Natural killer cell treated with Interleukin-12 subunit alpha and Interleukin-12 subunit beta and Interleukin-15 and Interleukin-18, amount 100 ng/mL, for 72 hours (primary cell): ENCODE measurements at regions not wholly inside any gene's neighbourhood (a gene's known extent, or its start where the extent isn't known, plus 50 kb on each side); places are given as distances from the start of the nearest gene placed in this dataset.

Source experiments
- ATAC-seq, 2 donors: fragments of 150-1000 bp; cut with Tn5 transposase in 1 of 2; sonication (Bioruptor Pico), chemical (Tn5 transposase) in 1 of 2; 2 replicates each; pipeline ENCODE4 v1.10.0; 2021
- DNase-seq: peaks from one replicate; pipeline ENCODE4 v3.0.0; 2022; ENCODE audit warnings: low spot score
- H3K27ac Mint-ChIP-seq, 2 donors: 1 replicate in 1 of 2; 2 replicates in 1 of 2; pipeline ENCODE4 v1.8.0; 2022; ENCODE audit warnings: mixed read lengths in 2 of 2, mild to moderate bottlenecking in 1 of 2, moderate library complexity in 1 of 2
- H3K27me3 Mint-ChIP-seq, 2 donors: 1 replicate in 1 of 2; 2 replicates in 1 of 2; pipeline ENCODE4 v1.8.0; 2022; ENCODE audit warnings: mixed read lengths in 2 of 2
- H3K36me3 Mint-ChIP-seq: one replicate; pipeline ENCODE4 v1.8.0; 2022; ENCODE audit warnings: mixed read lengths
- H3K4me1 Mint-ChIP-seq, 2 donors: 1 replicate in 1 of 2; 2 replicates in 1 of 2; pipeline ENCODE4 v1.8.0; 2022; ENCODE audit warnings: low read depth in 2 of 2, mixed read lengths in 2 of 2, mild to moderate bottlenecking in 1 of 2
- H3K4me3 Mint-ChIP-seq: one replicate; pipeline ENCODE4 v1.8.0; 2022; ENCODE audit warnings: mixed read lengths
- H3K9me3 Mint-ChIP-seq: 2 replicates; pipeline ENCODE4 v1.8.0; 2022; ENCODE audit warnings: mixed read lengths

DNA sequence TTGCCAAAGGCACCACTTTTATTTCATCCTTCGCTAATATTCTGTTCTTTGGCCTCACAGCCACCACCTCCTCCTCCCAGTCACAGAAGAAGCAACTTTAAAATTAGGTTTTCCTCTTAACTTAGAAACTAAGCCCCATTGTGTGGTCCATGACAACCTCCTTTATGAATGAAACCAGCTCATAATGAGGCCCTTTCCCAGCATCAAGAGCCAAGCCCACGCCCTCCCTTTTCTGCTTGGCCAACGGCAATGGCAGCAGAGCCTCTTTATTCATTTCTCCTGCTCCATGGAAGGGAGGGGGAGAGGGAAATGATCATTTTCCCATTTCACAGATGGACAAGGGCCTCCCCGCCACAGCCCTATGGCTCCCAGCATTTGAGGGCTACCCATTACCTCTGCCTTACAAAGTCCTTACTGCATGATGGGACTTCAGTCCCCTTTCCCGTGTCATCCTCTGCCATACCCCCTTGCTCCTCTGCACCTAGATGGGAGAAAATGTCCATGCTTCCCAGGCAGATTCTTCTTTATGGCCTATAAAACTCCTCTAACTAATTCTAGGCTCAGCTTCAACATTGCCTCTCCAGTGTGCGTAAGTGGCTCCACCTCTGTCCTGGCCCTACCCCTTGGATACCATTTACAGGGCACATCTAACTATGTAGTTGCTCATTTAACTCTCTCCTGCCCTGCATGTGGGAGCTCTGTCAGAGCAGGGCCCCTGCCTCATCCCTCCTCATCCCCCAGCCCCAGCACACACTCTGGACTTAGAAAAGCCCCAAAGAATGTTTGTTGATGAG, 475.5 kb downstream of the RPS24 start:
- DNase-seq: no peak
- Mint-ChIP-seq H3K27ac (no peak overlapping the region), H3K27me3 (peaks cover 7 to 17% of the 10 kb centered on the region in 2 donors), H3K4me3 (no peak overlapping the region), H3K36me3 (no peaks in the 10 kb centered on the region), H3K9me3 (no peaks in the 10 kb centered on the region), H3K4me1 (no peaks in the 10 kb centered on the region)
- no peak for ATAC-seq

DNA sequence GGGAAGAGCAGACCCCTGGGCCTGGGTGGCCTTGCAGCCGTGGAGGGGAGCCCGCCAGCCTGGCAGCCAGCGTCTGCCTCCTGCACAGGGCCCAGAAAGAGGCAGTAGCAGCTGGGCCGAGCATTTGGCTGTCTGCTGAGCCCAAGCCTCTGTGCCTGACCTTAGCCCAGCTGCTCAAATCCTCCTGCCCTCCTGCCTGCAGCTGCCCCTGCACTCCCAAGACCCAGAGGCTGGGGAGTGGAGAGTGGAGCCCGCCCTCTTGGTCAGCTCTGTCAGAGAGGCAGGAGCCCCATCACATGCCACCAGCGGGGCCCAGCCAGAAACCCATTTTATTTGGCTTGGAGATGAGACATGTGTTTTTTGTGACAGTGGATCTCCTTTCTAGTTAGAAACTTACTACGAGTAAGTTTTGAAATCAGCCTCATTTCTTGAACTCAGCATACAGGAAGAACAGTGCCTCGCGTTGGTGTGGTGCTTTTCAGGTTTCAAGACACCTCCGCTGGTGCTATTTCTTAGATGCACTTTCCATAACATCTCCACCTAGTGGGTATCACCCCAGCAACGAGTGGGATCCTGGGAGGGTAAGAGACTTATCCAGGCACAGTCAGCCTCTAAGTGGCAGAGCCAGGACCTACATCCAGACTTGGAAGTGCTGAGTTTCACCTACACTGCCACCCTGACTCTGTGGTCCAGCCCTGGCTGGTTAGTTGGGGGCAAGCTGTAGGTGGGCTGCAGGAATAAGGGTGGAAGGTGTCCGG, 477.1 kb downstream of the RPS24 start:
- Mint-ChIP-seq H3K9me3 (no peaks in the 10 kb centered on the region), H3K4me3 (no peak overlapping the region), H3K4me1 (no peaks in the 10 kb centered on the region), H3K27me3 (peaks cover 0 to 17% of the 10 kb centered on the region in 2 donors), H3K27ac (no peak overlapping the region), H3K36me3 (no peaks in the 10 kb centered on the region)
- ATAC-seq (no peak), DNase-seq (no peak)

DNA sequence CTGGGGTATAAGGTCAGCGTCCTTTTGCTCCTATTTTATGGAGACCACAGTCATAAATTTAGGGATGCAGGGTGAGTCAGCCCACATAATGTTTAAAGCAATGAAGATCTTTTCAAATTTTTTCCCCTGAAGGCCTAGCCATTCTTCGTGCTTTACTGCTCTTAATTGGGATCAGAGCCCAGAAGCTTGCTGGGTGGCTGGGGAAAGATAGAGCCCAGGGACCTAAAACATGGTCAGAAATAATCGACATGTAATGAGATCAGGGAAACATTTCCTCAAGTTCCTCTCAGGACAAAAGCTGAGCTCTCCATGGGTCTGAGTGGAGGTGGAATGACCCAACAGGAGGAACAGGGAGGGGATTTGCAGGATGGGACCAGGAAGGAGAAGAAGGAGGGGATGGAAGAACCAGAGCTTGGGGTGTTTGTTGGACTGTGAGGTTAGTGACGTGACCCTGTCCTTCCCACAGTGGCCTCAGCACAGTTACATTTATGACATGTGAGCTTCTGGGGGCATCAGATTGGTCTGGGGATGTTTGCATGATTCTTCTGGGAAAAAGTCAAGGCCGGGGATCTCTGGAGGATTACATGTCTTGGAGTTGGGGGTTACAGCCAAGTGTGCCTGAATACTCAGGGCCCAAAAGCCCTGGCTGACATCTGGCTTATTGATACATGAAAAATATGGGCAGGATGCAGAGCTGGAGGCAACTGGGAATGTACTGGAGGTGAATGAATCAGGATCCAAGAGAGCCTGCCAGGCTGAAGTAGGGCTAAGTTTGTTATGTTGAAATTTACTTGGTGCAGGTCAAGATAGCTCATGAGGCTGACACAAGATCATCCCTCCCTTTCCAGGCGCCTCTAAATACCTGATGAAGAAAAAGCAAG, 477.9 kb downstream of the RPS24 start:
- DNase-seq: no peak
- Mint-ChIP-seq H3K27ac (no peak overlapping the region), H3K4me1 (no peaks in the 10 kb centered on the region), H3K27me3 (peaks cover 0 to 17% of the 10 kb centered on the region in 2 donors), H3K4me3 (no peak overlapping the region), H3K36me3 (no peaks in the 10 kb centered on the region), H3K9me3 (no peaks in the 10 kb centered on the region)
- ATAC-seq: no peak

DNA sequence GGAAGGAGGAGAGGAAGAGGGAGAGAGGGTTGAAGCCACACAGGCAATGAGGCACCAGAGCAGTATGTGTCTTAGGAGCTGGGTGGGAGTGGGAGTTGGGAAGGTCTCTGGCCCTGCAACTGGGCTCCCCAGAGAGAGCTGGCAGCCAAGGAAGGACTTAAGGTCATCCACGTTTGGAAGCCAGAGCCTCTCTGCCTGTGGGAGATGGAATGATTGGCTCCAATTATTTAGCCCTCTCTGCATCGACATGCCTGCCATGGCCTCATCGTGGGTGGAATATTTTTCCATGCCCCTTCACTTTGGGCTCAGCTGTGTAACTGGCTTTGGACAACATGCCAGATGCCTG, 478.5 kb downstream of the RPS24 start:
- ATAC-seq (no peak), DNase-seq (no peak)
- Mint-ChIP-seq H3K4me3 (no peak overlapping the region), H3K27ac (no peak overlapping the region), H3K9me3 (no peaks in the 10 kb centered on the region), H3K4me1 (no peaks in the 10 kb centered on the region), H3K36me3 (no peaks in the 10 kb centered on the region), H3K27me3 (peaks cover 0 to 17% of the 10 kb centered on the region in 2 donors)

DNA sequence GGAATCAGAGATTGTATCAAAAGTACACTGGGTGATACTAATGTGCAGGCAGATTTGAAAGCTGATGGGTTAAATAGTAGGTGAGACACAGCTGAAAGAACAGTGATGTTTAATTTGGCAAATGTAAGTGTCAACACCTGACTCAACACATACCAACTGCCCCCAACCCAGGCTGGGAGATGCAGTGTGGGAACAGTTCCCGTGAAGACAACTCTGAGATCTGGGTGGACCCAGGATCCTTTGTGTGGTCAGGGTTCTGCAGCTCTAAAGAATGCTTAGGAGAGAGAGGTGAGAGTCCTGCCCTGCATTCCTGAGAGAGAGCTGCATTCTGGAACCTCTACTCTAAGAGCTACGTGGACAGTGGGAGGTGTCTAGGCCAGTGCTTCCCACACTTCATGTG, 479.7 kb downstream of the RPS24 start:
- no peak for ATAC-seq

DNA sequence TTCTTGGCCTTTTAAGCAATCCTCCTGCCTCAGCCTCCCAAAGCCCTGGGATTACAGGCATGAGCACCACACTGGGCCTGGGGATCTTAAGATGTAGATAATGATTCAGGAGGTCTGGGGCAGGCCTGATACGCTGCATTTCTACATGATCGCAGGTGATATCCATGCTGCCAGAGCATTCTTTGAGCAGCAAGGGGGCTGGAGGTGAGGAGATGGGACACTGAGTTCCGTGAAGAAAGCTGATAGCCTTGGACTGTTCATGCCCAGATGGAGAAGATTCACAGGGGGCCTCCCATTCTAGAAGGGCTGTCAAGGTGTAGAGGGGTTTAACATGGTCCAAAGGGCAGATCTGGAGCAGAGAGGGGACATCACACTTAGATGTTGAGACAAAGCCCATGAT, 480.3 kb downstream of the RPS24 start:
- ATAC-seq (no peak), DNase-seq (no peak)
- Mint-ChIP-seq H3K27me3 (peaks cover 6 to 24% of the 10 kb centered on the region in 2 donors), H3K4me1 (no peaks in the 10 kb centered on the region), H3K27ac (no peak overlapping the region), H3K4me3 (no peak overlapping the region), H3K36me3 (no peaks in the 10 kb centered on the region), H3K9me3 (no peaks in the 10 kb centered on the region)

More for the DNA sequence above, 479.7 kb downstream of the RPS24 start:
- DNase-seq: no peak
- Mint-ChIP-seq H3K4me1 (no peaks in the 10 kb centered on the region), H3K4me3 (no peak overlapping the region), H3K27ac (no peak overlapping the region), H3K36me3 (no peaks in the 10 kb centered on the region), H3K27me3 (peaks cover 2 to 19% of the 10 kb centered on the region in 2 donors), H3K9me3 (no peaks in the 10 kb centered on the region)

DNA sequence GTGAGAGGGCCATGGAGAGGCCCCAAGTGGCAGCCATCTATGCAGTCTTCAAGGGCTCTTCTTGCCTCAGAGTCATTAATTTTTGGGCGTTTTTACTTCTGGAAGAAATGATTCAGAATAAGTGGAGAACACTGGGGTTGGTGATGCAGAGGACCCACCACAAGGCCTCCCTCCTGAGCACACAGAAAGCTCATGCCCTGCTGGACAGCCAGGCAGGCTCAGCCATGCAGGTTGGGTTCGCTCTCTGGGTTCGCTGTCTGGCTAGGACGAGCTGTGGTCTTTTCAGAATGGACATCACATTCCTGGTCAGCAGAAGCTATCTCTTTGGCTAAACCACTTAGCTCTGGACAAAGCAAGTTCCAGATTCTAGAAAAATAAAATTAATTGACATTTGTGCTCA, 480.8 kb downstream of the RPS24 start:
- H3K9me3 Mint-ChIP-seq: no peaks in the 10 kb centered on the region
- H3K27me3 Mint-ChIP-seq: peaks cover 6 to 19% of the 10 kb centered on the region in 2 donors
- H3K27ac Mint-ChIP-seq: no peak overlapping the region
- no peak overlapping the region for H3K4me3 Mint-ChIP-seq
- no peaks in the 10 kb centered on the region for H3K4me1 Mint-ChIP-seq
- ATAC-seq (no peak), DNase-seq (no peak)
- no peaks in the 10 kb centered on the region for H3K36me3 Mint-ChIP-seq

DNA sequence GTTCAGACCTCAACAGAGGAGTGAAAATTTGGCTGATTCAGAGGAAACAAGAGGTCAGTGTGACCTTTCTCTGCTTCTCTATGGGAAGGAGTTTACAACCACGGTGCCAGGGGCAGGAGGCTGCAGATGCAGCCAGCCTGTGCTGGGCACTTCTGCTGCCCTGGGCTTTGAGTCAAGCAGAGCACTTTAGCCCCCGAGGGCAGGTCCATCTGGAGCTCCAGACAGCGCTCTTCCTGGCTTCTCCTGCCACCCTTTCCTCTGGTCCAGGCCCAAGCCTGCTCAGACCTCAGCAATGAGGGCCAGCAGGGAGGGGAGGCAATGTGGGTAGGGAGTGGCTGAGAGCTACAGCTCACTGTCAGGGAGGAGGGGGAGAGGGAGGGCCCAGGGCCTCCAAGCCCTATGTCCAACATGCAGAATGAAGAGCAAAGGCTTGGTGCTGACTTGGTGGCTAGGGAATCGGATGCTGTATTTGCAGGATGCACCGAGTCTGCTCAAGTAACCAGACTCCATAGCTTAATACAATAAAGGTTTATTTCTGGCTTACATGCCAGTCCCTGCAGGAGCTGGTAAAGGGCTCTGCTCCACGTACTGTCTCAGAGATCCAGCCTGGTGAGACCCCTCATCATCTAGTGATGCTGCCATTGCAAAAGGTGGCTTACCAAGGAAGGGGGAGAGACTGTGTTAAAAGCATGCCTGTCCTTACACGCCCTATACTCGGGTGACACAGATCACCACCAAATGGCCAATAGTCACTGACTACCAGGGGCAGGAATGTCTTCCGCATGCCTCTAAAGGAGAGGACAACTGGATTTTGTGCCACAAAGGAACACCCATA, 481.6 kb downstream of the RPS24 start:
- DNase-seq (no peak), ATAC-seq (peak in 1 of 2 donors; percentile 10)
- no peak overlapping the region for H3K27ac Mint-ChIP-seq
- no peaks in the 10 kb centered on the region for H3K4me1 Mint-ChIP-seq
- no peaks in the 10 kb centered on the region for H3K36me3 Mint-ChIP-seq
- peaks cover 6 to 13% of the 10 kb centered on the region in 2 donors for H3K27me3 Mint-ChIP-seq
- no peaks in the 10 kb centered on the region for H3K9me3 Mint-ChIP-seq
- H3K4me3 Mint-ChIP-seq: no peak overlapping the region

DNA sequence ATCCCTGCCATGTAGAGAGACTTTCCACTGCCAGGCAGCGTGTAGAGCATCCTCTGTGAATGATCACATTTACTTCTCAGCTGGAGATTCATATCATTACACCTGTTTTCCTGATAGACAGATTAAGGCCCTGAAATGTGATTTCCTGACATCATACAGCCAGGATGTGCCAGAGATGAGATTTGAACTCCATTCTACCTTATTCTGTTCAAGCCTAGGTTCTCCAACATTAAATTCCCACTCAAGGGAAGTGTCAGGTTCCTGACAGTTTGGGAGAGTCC, 482.1 kb downstream of the RPS24 start:
- H3K36me3 Mint-ChIP-seq: no peaks in the 10 kb centered on the region
- ATAC-seq (no peak), DNase-seq (no peak)
- H3K9me3 Mint-ChIP-seq: no peaks in the 10 kb centered on the region
- no peaks in the 10 kb centered on the region for H3K4me1 Mint-ChIP-seq
- no peak overlapping the region for H3K27ac Mint-ChIP-seq
- peaks cover 6 to 12% of the 10 kb centered on the region in 2 donors for H3K27me3 Mint-ChIP-seq
- no peak overlapping the region for H3K4me3 Mint-ChIP-seq

DNA sequence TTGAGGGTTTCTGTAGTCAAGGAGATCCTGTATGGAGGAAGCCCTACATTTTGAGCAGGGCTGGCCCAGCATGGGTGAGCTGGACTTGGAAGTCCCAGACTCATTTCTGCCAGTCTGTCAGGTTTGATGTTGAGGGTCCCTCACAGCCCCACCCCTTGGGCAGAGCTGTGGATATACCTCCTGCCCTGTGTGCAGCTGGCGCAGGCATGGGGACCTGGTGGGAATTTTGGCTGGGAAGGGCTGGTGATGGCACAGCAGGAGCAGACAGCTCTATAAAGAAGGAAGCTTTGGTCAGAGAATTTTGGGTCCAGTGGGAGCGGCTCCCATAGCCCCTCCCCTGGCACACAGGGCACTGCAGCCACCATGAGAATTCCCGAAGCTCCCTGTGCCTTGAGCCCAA, 482.6 kb downstream of the RPS24 start:
- H3K27ac Mint-ChIP-seq: no peak overlapping the region
- no peaks in the 10 kb centered on the region for H3K36me3 Mint-ChIP-seq
- H3K9me3 Mint-ChIP-seq: no peaks in the 10 kb centered on the region
- no peaks in the 10 kb centered on the region for H3K4me1 Mint-ChIP-seq
- H3K4me3 Mint-ChIP-seq: no peak overlapping the region
- H3K27me3 Mint-ChIP-seq: peaks cover 6 to 12% of the 10 kb centered on the region in 2 donors
- ATAC-seq (no peak), DNase-seq (no peak)

DNA sequence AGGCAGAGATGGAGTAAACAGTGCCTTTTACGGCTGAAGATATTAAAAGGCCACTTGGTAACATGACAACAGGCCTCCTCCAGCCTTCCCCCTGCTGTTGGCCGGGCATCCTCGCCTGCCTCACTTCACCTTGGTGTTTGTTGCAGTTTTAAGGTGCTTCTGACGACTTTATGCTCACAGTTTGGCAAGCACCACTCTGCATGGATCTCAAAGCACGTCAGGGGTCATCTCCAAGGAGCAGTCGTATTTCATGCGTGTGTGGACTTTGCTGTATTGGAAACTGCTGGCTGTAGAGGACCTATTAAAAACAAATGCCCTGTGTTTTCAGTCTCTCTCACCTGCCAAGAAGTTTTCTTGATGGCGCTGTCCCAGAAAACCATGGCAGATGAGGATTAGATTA, 483.1 kb downstream of the RPS24 start:
- Mint-ChIP-seq H3K27me3 (peaks cover 6 to 12% of the 10 kb centered on the region in 2 donors), H3K9me3 (no peaks in the 10 kb centered on the region), H3K4me3 (no peak overlapping the region), H3K36me3 (no peaks in the 10 kb centered on the region), H3K4me1 (no peaks in the 10 kb centered on the region), H3K27ac (no peak overlapping the region)
- no peak for ATAC-seq
- DNase-seq: no peak

DNA sequence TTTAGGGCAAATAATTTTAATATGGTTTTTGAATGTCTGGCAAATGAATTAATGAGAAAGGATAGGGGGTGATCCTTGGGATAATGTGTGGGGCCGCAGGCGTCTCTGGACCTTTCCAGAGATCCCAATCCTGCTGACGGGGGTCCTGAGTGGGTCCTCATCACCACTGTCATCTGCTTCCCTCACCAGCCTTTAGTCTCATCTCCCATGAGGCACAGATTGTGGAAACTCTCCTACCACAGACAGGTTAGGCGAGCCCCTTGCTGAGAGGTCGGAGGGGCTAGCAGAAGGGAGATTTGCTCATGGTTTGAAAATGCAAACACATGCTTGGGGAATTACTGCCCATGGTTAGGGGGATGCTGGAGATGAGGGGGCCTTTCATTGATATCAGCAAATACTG, 484.6 kb downstream of the RPS24 start:
- Mint-ChIP-seq H3K27ac (no peak overlapping the region), H3K4me3 (no peak overlapping the region), H3K36me3 (no peaks in the 10 kb centered on the region), H3K27me3 (peaks cover 6 to 12% of the 10 kb centered on the region in 2 donors), H3K4me1 (no peaks in the 10 kb centered on the region), H3K9me3 (no peaks in the 10 kb centered on the region)
- DNase-seq (no peak), ATAC-seq (no peak)

DNA sequence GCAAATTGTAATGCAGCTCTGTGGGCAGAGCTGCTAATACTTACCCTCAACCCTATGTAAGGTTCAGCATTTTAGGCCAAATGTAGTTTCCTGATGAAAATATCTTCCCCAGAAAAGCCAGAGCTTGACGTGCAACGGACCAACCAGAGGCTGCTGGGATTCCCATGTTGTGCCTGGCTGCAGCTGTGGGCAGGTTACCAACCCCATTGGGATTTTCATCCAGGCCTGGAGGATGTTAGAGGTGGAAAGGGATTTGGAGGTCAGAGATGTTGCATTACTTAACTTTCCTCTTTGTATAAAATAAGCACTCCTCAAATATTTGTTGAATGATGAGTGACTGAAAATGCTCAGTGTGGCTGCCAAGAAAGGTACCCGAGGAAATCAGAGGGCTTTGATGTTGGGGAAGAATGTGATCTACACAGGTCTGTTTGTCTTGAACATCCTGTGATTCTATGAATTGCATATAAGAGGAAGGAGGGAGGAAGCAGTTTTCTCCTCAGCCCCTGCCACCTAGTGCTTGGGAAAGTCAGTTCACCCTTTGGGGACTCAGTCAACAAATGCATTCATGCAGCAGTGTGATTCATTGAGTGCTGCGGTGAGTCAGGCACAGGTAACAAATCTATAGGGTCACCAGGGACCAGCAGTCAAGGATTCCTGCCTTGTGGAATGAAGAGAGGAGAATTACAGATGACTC, 487.2 kb downstream of the RPS24 start:
- H3K27ac Mint-ChIP-seq: no peak overlapping the region
- H3K4me3 Mint-ChIP-seq: no peak overlapping the region
- DNase-seq: no peak
- ATAC-seq: no peak
- H3K27me3 Mint-ChIP-seq: peaks cover 12 to 13% of the 10 kb centered on the region in 2 donors
- no peaks in the 10 kb centered on the region for H3K9me3 Mint-ChIP-seq
- H3K4me1 Mint-ChIP-seq: no peaks in the 10 kb centered on the region
- H3K36me3 Mint-ChIP-seq: no peaks in the 10 kb centered on the region
